Thyroid gland (tissue), 4 donors: ENCODE measurements at regions not wholly inside any gene's neighbourhood (a gene's known extent, or its start where the extent isn't known, plus 50 kb on each side); places are given as distances from the start of the nearest gene placed in this dataset.

ENCODE experiments used
- DNase-seq, 2 donors: peaks; one replicate each; pipeline ENCODE4 v3.0.0-alpha.2; 2019
- H3K27ac ChIP-seq, 3 donors: fragments of 200-600 bp; sonication (generic); 1 replicate in 2 of 3; 2 replicates in 1 of 3; pipeline ENCODE4 v1.5.1; 2016 to 2019; ENCODE audit warnings: mild to moderate bottlenecking in 1 of 3, moderate library complexity in 1 of 3
- H3K27me3 ChIP-seq: fragments of 200-600 bp; sonication (generic); one replicate; pipeline ENCODE4 v1.5.1; 2019
- H3K36me3 ChIP-seq, 2 donors: fragments of 200-600 bp; sonication (generic); one replicate each; pipeline ENCODE4 v1.5.1; 2016 to 2019
- H3K4me1 ChIP-seq, 2 donors: fragments of 200-600 bp; sonication (generic); one replicate each; pipeline ENCODE4 v1.5.1; 2017 to 2019
- H3K4me3 ChIP-seq, 3 donors: fragments of 200-600 bp; sonication (generic); replicated peaks in 1 of 3; 1 replicate in 2 of 3; 2 replicates in 1 of 3; pipeline ENCODE4 v1.5.1; 2016; ENCODE audit warnings: mild to moderate bottlenecking in 1 of 3
- H3K9me3 ChIP-seq: fragments of 200-600 bp; sonication (generic); one replicate; pipeline ENCODE4 v1.5.1; 2017
- POLR2A ChIP-seq, 2 donors: fragments of 450-650 bp; IDR thresholded peaks; one replicate each; pipeline ENCODE4 v1.6.1; 2017; ENCODE audit warnings: antibody characterized with exemption in 2 of 2, mild to moderate bottlenecking in 2 of 2, moderate library complexity in 1 of 2
- WGBS, 2 donors: methylation state at CpG; one replicate each; pipeline ENCODE4 v1.1.5; 2017; 5-methylcytosine and 5-hydroxymethylcytosine counted together
- intact Hi-C: fragments of 100-400 bp; cut with DNase I; formaldehyde crosslinking; loops from one replicate; pipeline ENCODE4 v1.15.1; 2023
- TF ChIP-seq, protein P1 (sequence below), 6 experiments: fragments of 200-600 bp in 3 of 6; fragments of 450-650 bp in 3 of 6; sonication (generic) in 3 of 6; IDR thresholded peaks; one replicate each; pipeline ENCODE4 v1.5.1; 2016 to 2019; ENCODE audit warnings: antibody characterized with exemption in 6 of 6, mild to moderate bottlenecking in 2 of 6, inconsistent platforms in 1 of 6, moderate library complexity in 1 of 6

GRCh38 chr16:5895976-5896375 lies 798.4 kb upstream of the EEF2KMT start:
- Histone ChIP-seq H3K9me3 (no peaks in the 10 kb centered on the region), H3K27me3 (no peaks in the 10 kb centered on the region), H3K4me3 (no peak overlapping the region), H3K27ac (no peak overlapping the region), H3K36me3 (no peaks in the 10 kb centered on the region), H3K4me1 (no peaks in the 10 kb centered on the region)
- 30 to 31% methylated on average over 5 of the region's 5 CpGs for WGBS, 2 donors
- intact Hi-C loops, result no loop called here
- no peak for TF ChIP-seq POLR2A (IDR thresholded peaks at IDR 0.05)
- TF ChIP-seq, protein P1, sequence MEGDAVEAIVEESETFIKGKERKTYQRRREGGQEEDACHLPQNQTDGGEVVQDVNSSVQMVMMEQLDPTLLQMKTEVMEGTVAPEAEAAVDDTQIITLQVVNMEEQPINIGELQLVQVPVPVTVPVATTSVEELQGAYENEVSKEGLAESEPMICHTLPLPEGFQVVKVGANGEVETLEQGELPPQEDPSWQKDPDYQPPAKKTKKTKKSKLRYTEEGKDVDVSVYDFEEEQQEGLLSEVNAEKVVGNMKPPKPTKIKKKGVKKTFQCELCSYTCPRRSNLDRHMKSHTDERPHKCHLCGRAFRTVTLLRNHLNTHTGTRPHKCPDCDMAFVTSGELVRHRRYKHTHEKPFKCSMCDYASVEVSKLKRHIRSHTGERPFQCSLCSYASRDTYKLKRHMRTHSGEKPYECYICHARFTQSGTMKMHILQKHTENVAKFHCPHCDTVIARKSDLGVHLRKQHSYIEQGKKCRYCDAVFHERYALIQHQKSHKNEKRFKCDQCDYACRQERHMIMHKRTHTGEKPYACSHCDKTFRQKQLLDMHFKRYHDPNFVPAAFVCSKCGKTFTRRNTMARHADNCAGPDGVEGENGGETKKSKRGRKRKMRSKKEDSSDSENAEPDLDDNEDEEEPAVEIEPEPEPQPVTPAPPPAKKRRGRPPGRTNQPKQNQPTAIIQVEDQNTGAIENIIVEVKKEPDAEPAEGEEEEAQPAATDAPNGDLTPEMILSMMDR (IDR thresholded peaks at IDR 0.05), result no peak
- no peak for DNase-seq

GRCh38 chr16:5895137-5895536 lies 797.5 kb upstream of the EEF2KMT start:
- Histone ChIP-seq H3K4me3 (no peak overlapping the region), H3K27me3 (no peaks in the 10 kb centered on the region), H3K9me3 (no peaks in the 10 kb centered on the region), H3K4me1 (no peaks in the 10 kb centered on the region), H3K36me3 (no peaks in the 10 kb centered on the region), H3K27ac (no peak overlapping the region)
- no peak for TF ChIP-seq POLR2A (IDR thresholded peaks at IDR 0.05)
- TF ChIP-seq, protein P1 (IDR thresholded peaks at IDR 0.05), result no peak
- 84 to 90% methylated on average over 4 of the region's 4 CpGs for WGBS, 2 donors
- no peak for DNase-seq
- intact Hi-C loops, result no loop called here

DNA sequence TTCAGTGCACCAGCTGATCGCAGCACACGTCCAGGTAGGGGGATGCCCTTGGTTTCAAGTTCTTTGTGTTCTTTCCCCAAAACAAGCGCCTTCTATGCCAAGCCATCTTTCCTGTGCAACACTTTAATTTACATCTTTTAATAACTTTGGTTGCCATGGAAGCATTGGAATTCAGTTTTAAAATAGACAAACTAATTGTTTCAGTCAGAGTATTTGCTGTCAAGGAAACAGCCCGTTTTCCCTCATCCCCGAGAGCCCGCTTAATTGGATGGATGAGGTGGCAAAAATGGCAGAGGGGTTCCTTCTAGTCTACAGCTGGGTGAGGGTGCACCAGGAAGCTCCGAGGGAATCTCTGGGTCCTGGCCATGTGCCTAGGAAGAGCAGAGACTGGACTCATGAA lies 793.7 kb upstream of the EEF2KMT start:
- TF ChIP-seq POLR2A (IDR thresholded peaks at IDR 0.05), result no peak
- TF ChIP-seq, protein P1 (IDR thresholded peaks at IDR 0.05), result no peak
- intact Hi-C loops, result no loop called here
- 82 to 83% methylated on average over 7 of the region's 7 CpGs for WGBS, 2 donors
- H3K4me3 ChIP-seq, result no peak overlapping the region
- H3K9me3 ChIP-seq, result no peaks in the 10 kb centered on the region
- no peak overlapping the region for H3K27ac ChIP-seq
- no peak for DNase-seq
- H3K4me1 ChIP-seq, result no peaks in the 10 kb centered on the region
- H3K27me3 ChIP-seq, result no peaks in the 10 kb centered on the region
- no peaks in the 10 kb centered on the region for H3K36me3 ChIP-seq

GRCh38 chr16:5885521-5885920 lies 787.9 kb upstream of the EEF2KMT start:
- intact Hi-C loops, result no loop called here
- no peak overlapping the region for H3K4me3 ChIP-seq
- H3K27ac ChIP-seq, result no peak overlapping the region
- H3K9me3 ChIP-seq, result no peaks in the 10 kb centered on the region
- 82 to 83% methylated on average over 6 of the region's 6 CpGs for WGBS, 2 donors
- H3K4me1 ChIP-seq, result no peaks in the 10 kb centered on the region
- TF ChIP-seq, protein P1 (IDR thresholded peaks at IDR 0.05), result no peak
- TF ChIP-seq POLR2A (IDR thresholded peaks at IDR 0.05), result no peak
- DNase-seq, result no peak
- H3K27me3 ChIP-seq, result no peaks in the 10 kb centered on the region
- H3K36me3 ChIP-seq, result no peaks in the 10 kb centered on the region

DNA sequence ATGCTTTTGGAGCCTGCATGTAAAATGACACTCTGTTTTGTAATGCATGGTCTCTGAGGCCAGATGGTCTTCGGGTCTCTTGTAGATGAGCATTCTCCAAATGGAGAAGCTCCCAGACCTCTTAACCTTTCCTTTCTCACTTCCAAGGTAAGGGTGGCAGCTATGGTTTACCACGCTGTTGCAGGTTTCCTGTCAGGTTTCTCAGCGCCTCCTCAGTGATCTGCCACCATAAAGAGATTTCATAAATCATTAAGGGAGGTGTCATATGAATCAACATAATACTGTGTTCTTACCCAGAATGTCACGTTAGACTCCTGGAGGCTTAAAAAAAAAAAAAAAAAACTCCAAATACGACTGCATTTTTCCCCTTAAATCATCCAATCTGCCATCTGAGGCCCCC lies 787.4 kb upstream of the EEF2KMT start:
- H3K27ac ChIP-seq, result no peak overlapping the region
- no peak for DNase-seq
- H3K36me3 ChIP-seq, result no peaks in the 10 kb centered on the region
- H3K4me3 ChIP-seq, result no peak overlapping the region
- H3K4me1 ChIP-seq, result no peaks in the 10 kb centered on the region
- no peaks in the 10 kb centered on the region for H3K9me3 ChIP-seq
- TF ChIP-seq, protein P1 (IDR thresholded peaks at IDR 0.05), result no peak
- TF ChIP-seq POLR2A (IDR thresholded peaks at IDR 0.05), result no peak
- intact Hi-C loops, result no loop called here
- H3K27me3 ChIP-seq, result no peaks in the 10 kb centered on the region
- WGBS, 2 donors, result 72 to 82% methylated on average over 5 of the region's 5 CpGs
